ENCODE measurements at regions not wholly inside any gene's neighbourhood (a gene's known extent, or its start where the extent isn't known, plus 50 kb on each side); places are given as distances from the start of the nearest gene placed in this dataset.

DNA sequence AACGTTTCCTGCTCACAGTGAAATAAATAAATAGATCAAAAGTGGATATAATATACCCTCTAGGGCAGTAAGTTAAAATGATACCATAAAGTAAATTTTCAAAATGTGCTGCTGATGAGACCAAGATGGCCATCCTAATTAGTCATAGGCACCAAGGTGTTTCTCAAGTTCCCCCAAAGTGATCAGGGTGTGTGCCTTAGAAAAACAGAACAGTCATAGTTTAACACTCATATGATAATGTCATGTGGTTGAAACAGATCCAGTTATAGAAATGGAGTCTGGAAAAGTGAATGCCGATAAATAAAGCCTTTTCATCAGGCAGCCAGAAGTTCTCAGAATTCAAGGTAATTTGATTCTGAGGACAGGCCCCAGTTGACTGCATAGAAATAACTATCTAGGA is 161.5 kb upstream of the CDKN2B start:
- no peak for DNase-seq
- no peak overlapping the region for H3K4me3 ChIP-seq
- ATAC-seq = no peak
- no peaks in the 10 kb centered on the region for H3K36me3 ChIP-seq
- intact Hi-C loops (cut with DNase I) = loop anchor here in 1 of 3 donors (10.0 kb wide), 1 partner anchor 64 kb away; no protein-coding TSS in a partner anchor
- no peak overlapping the region for H3K27ac ChIP-seq
- TF ChIP-seq, protein P1, sequence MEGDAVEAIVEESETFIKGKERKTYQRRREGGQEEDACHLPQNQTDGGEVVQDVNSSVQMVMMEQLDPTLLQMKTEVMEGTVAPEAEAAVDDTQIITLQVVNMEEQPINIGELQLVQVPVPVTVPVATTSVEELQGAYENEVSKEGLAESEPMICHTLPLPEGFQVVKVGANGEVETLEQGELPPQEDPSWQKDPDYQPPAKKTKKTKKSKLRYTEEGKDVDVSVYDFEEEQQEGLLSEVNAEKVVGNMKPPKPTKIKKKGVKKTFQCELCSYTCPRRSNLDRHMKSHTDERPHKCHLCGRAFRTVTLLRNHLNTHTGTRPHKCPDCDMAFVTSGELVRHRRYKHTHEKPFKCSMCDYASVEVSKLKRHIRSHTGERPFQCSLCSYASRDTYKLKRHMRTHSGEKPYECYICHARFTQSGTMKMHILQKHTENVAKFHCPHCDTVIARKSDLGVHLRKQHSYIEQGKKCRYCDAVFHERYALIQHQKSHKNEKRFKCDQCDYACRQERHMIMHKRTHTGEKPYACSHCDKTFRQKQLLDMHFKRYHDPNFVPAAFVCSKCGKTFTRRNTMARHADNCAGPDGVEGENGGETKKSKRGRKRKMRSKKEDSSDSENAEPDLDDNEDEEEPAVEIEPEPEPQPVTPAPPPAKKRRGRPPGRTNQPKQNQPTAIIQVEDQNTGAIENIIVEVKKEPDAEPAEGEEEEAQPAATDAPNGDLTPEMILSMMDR (IDR thresholded peaks at IDR 0.05) = no peak
- FAIRE-seq = no peak
- WGBS, 2 donors = 60 to 61% methylated on average over 2 of the region's 2 CpGs
- H3K9me3 ChIP-seq = no peaks in the 10 kb centered on the region
- H3K4me1 ChIP-seq = no peaks in the 10 kb centered on the region
- H3K27me3 ChIP-seq = peaks cover 0 to 4% (median 0%) of the 10 kb centered on the region in 4 donors

DNA sequence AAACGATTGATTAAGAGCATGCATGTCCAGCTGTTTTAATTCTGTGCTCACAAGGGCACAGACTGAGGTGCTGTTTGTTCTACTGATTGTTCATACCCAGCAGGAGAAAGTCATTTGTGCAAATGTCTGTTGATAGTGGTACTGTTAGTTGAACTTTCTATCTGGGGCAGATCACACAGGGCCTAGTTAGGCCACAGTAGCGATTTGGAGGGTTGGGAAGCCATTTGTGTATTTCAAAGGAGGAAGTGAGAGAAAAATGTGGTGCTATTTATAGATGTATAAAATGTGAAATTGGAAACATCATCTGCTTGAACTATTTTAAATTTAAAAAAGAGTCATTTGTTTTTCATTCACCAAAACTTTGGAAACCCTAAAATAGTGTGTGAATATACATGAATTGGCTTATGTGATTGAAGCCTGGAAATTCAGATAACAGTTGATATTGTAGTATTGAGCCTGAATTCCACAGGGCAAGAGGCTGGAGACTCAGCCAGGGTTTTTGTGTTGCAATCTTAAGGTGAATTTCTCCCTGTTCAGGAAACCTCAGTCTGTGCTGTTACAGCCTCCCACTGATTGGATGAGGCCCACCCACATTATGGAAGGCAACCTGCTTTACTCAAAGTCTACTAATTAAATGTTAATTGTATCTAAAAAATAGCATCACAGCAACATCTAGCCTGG is 162.0 kb upstream of the CDKN2B start:
- 45 to 51% methylated on average over 2 of the region's 2 CpGs for WGBS, 2 donors
- no peak for FAIRE-seq
- Histone ChIP-seq H3K4me1 (no peaks in the 10 kb centered on the region), H3K27me3 (peaks cover 0 to 4% (median 0%) of the 10 kb centered on the region in 4 donors), H3K36me3 (no peaks in the 10 kb centered on the region), H3K27ac (no peak overlapping the region), H3K4me3 (no peak overlapping the region), H3K9me3 (no peaks in the 10 kb centered on the region)
- TF ChIP-seq, protein P1 (IDR thresholded peaks at IDR 0.05) = no peak
- no peak for DNase-seq
- intact Hi-C loops (cut with DNase I) = loop anchor here in 1 of 3 donors (10.0 kb wide), 1 partner anchor 64 kb away; no protein-coding TSS in a partner anchor
- no peak for ATAC-seq

DNA sequence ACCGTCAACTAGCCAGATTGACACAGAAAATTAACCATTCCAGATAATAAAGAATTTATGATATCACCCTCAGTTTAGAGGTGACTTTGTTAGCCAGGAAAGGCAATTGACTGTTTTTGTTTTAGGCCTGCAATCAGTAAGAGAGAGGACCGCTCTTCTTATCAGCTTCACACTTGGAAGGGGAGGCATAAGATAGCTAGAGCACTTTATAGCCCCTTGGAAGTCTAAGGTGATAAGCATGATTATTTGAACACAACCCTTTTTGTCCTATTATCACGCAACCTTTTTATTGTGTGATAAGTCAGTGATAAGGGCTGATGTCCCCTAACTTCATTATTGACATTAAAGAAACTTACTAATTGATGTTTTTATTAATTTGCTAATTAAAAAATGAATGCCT is 162.6 kb upstream of the CDKN2B start:
- H3K27me3 ChIP-seq = peaks cover 0 to 2% (median 0%) of the 10 kb centered on the region in 4 donors
- 57 to 60% methylated on average over 3 of the region's 3 CpGs for WGBS, 2 donors
- H3K36me3 ChIP-seq = no peaks in the 10 kb centered on the region
- no peak for ATAC-seq
- intact Hi-C loops (cut with DNase I) = loop anchor here in 1 of 3 donors (10.0 kb wide), 1 partner anchor 63 kb away; no protein-coding TSS in a partner anchor
- no peak for DNase-seq
- no peaks in the 10 kb centered on the region for H3K9me3 ChIP-seq
- FAIRE-seq = no peak
- no peak overlapping the region for H3K27ac ChIP-seq
- H3K4me3 ChIP-seq = no peak overlapping the region
- TF ChIP-seq, protein P1 (IDR thresholded peaks at IDR 0.05) = no peak
- H3K4me1 ChIP-seq = no peaks in the 10 kb centered on the region

DNA sequence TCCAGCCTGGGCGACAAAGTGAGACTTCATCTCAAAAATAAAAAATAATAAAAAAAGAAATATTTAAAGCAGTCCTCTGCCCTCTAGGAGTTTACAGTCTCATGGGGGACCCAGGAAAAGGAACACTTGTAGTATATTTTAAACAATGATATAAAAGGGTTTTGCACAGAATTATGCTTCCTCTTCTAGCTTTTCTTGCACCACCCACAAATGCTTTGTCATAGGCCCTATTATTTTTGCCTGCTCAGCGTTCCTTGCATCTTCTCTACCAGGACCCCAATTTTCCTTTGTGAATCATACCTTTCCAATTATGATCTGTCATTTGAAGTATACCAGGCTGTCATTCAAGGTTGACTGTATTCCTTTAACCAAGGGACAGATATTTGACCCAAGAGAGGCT is 164.8 kb upstream of the CDKN2B start:
- intact Hi-C loops (cut with DNase I) = loop anchor here in 1 of 3 donors (10.0 kb wide), 1 partner anchor 61 kb away; no protein-coding TSS in a partner anchor

More for the DNA sequence above, 164.8 kb upstream of the CDKN2B start:
- Histone ChIP-seq H3K36me3 (no peaks in the 10 kb centered on the region), H3K27ac (no peak overlapping the region), H3K9me3 (no peaks in the 10 kb centered on the region), H3K27me3 (no peaks in the 10 kb centered on the region), H3K4me3 (no peak overlapping the region), H3K4me1 (no peaks in the 10 kb centered on the region)
- DNase-seq = no peak
- WGBS, 2 donors = 70 to 79% methylated on average over 2 of the region's 2 CpGs
- ATAC-seq = no peak
- TF ChIP-seq, protein P1 (IDR thresholded peaks at IDR 0.05) = no peak
- FAIRE-seq = no peak
